WTC11 (cell line): ENCODE measurements at regions not wholly inside any gene's neighbourhood (a gene's known extent, or its start where the extent isn't known, plus 50 kb on each side); places are given as distances from the start of the nearest gene placed in this dataset.

Source experiments
- ATAC-seq: fragments of 200-7000 bp; cut with Tn5 transposase; 2 replicates; pipeline ENCODE4 v1.10.0; 2021; ENCODE audit warnings: mild to moderate bottlenecking, moderate library complexity
- CTCF ChIA-PET: fragments of 300-600 bp; sonication (Branson Sonifier 250); formaldehyde crosslinking; loops from one replicate; lab custom pipeline; 2021; ENCODE audit warnings: antibody characterized with exemption; lab: Charles Lee
- POLR2A ChIA-PET: fragments of 350-600 bp; sonication (Branson Sonifier 250); formaldehyde crosslinking; loops from one replicate; lab custom pipeline; 2021; ENCODE audit warnings: antibody characterized with exemption; lab: Charles Lee
- DNase-seq: peaks from one replicate; pipeline ENCODE4 v3.0.0; 2021; ENCODE audit warnings: low spot score
- H3K27ac Mint-ChIP-seq: 2 replicates; pipeline ENCODE4 v1.8.0; 2021; ENCODE audit warnings: mixed read lengths
- H3K27me3 Mint-ChIP-seq: 2 replicates; pipeline ENCODE4 v1.8.0; 2021; ENCODE audit warnings: low read depth, mild to moderate bottlenecking, moderate library complexity, mixed read lengths
- H3K36me3 Mint-ChIP-seq: 2 replicates; pipeline ENCODE4 v1.8.0; 2021; ENCODE audit warnings: mixed read lengths
- H3K4me1 Mint-ChIP-seq: 2 replicates; pipeline ENCODE4 v1.8.0; 2022; ENCODE audit warnings: mixed read lengths
- H3K4me3 Mint-ChIP-seq: 2 replicates; pipeline ENCODE4 v1.8.0; 2021; ENCODE audit warnings: mild to moderate bottlenecking, moderate library complexity, mixed read lengths
- H3K9me3 Mint-ChIP-seq: 2 replicates; pipeline ENCODE4 v1.8.0; 2021; ENCODE audit warnings: mixed read lengths
- ELF4 ChIP-seq: sonication (generic); formaldehyde crosslinking; IDR thresholded peaks from 2 replicates; pipeline ENCODE4 v1.8.1; 2022; ENCODE audit warnings: low read depth, mild to moderate bottlenecking, moderate library complexity, missing genetic modification reagents
- ESRRA ChIP-seq: sonication (generic); formaldehyde crosslinking; IDR thresholded peaks from 2 replicates; pipeline ENCODE4 v1.8.1; 2022; ENCODE audit warnings: mild to moderate bottlenecking, missing genetic modification reagents, borderline replicate concordance
- ETV6 ChIP-seq: sonication (generic); formaldehyde crosslinking; IDR thresholded peaks from 2 replicates; pipeline ENCODE4 v1.8.1; 2022; ENCODE audit warnings: mild to moderate bottlenecking, missing genetic modification reagents
- FOXP1 ChIP-seq: sonication (generic); formaldehyde crosslinking; IDR thresholded peaks from 2 replicates; pipeline ENCODE4 v1.8.0; 2022; ENCODE audit warnings: missing genetic modification reagents, mild to moderate bottlenecking, moderate library complexity, borderline replicate concordance
- JUN ChIP-seq: sonication (generic); formaldehyde crosslinking; IDR thresholded peaks from 2 replicates; pipeline ENCODE4 v1.8.0; 2023; ENCODE audit warnings: mild to moderate bottlenecking, missing genetic modification reagents
- NFATC4 ChIP-seq: fragments of 250-450 bp; sonication (Bioruptor Pico); IDR thresholded peaks from 2 replicates; pipeline ENCODE4 v1.9.0; 2021; ENCODE audit warnings: mild to moderate bottlenecking
- NR3C1 ChIP-seq: sonication (generic); formaldehyde crosslinking; conservative IDR thresholded peaks from 2 replicates; pipeline ENCODE4 v1.8.1; 2023; ENCODE audit warnings: low read depth, mild to moderate bottlenecking, missing genetic modification reagents
- OVOL2 ChIP-seq: fragments of 250-450 bp; sonication (Bioruptor Pico); IDR thresholded peaks from 2 replicates; pipeline ENCODE4 v1.9.0; 2021; ENCODE audit warnings: mild to moderate bottlenecking, borderline replicate concordance
- RELA ChIP-seq: sonication (generic); formaldehyde crosslinking; IDR thresholded peaks from 2 replicates; pipeline ENCODE4 v1.8.1; 2022; ENCODE audit warnings: missing genetic modification reagents, mild to moderate bottlenecking, borderline replicate concordance
- RORB ChIP-seq: fragments of 250-450 bp; sonication (Bioruptor Pico); IDR thresholded peaks from 2 replicates; pipeline ENCODE4 v1.9.0; 2021; ENCODE audit warnings: mild to moderate bottlenecking
- TCF7 ChIP-seq: sonication (generic); formaldehyde crosslinking; IDR thresholded peaks from 2 replicates; pipeline ENCODE4 v1.8.0; 2022; ENCODE audit warnings: mild to moderate bottlenecking, low read depth, missing genetic modification reagents, moderate library complexity
- ZNF138 ChIP-seq: sonication (generic); formaldehyde crosslinking; conservative IDR thresholded peaks from 2 replicates; pipeline ENCODE4 v1.8.1; 2022; ENCODE audit warnings: mild to moderate bottlenecking, moderate library complexity, missing genetic modification reagents
- ZNF219 ChIP-seq: sonication (generic); formaldehyde crosslinking; IDR thresholded peaks from 2 replicates; pipeline ENCODE4 v1.8.0; 2023; ENCODE audit warnings: missing genetic modification reagents, mild to moderate bottlenecking, borderline replicate concordance
- ZNF317 ChIP-seq: sonication (generic); formaldehyde crosslinking; IDR thresholded peaks from 2 replicates; pipeline ENCODE4 v1.8.1; 2023; ENCODE audit warnings: low read depth, mild to moderate bottlenecking, moderate library complexity, missing genetic modification reagents, borderline replicate concordance
- ZNF416 ChIP-seq: fragments of 250-450 bp; sonication (Bioruptor Pico); IDR thresholded peaks from 2 replicates; pipeline ENCODE4 v1.9.0; 2021; ENCODE audit warnings: mild to moderate bottlenecking, inconsistent platforms
- TF ChIP-seq, protein P1 (sequence below): fragments of 250-450 bp; sonication (Bioruptor Pico); IDR thresholded peaks from 2 replicates; pipeline ENCODE4 v1.9.0; 2021; ENCODE audit warnings: mild to moderate bottlenecking
- TF ChIP-seq, protein P2 (sequence below): sonication (generic); formaldehyde crosslinking; IDR thresholded peaks from 2 replicates; pipeline ENCODE4 v1.8.1; 2022; ENCODE audit warnings: mild to moderate bottlenecking, moderate library complexity, missing genetic modification reagents
- TF ChIP-seq, protein P3 (sequence below): sonication (generic); formaldehyde crosslinking; IDR thresholded peaks from 2 replicates; pipeline ENCODE4 v1.8.1; 2022; ENCODE audit warnings: missing genetic modification reagents, borderline replicate concordance
- TF ChIP-seq, protein P4 (sequence below): fragments of 250-450 bp; sonication (Bioruptor Pico); IDR thresholded peaks from 2 replicates; pipeline ENCODE4 v2.1.2; 2022; ENCODE audit warnings: mild to moderate bottlenecking, moderate library complexity

DNA sequence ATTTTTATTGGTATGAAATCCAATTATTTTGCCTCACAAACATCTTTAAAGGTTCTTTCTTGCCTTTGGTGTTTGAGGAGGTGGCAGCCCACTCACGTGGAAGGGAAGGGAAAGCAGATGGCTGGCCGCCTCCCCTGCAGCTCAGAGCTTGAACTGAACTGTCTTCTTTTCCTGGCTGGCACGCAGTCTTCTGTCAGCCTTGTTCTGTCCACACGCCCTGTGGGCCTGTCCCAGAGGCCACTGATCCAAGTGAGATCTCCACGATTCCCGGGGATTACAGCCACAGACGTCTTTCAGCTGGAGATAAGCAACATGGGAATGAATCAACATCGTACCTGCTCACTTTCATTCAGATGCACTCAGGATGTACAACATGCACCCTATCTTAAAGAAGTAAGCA lies 73.3 kb downstream of the TMEM18 start (continued):
- TF ChIP-seq, protein P1, sequence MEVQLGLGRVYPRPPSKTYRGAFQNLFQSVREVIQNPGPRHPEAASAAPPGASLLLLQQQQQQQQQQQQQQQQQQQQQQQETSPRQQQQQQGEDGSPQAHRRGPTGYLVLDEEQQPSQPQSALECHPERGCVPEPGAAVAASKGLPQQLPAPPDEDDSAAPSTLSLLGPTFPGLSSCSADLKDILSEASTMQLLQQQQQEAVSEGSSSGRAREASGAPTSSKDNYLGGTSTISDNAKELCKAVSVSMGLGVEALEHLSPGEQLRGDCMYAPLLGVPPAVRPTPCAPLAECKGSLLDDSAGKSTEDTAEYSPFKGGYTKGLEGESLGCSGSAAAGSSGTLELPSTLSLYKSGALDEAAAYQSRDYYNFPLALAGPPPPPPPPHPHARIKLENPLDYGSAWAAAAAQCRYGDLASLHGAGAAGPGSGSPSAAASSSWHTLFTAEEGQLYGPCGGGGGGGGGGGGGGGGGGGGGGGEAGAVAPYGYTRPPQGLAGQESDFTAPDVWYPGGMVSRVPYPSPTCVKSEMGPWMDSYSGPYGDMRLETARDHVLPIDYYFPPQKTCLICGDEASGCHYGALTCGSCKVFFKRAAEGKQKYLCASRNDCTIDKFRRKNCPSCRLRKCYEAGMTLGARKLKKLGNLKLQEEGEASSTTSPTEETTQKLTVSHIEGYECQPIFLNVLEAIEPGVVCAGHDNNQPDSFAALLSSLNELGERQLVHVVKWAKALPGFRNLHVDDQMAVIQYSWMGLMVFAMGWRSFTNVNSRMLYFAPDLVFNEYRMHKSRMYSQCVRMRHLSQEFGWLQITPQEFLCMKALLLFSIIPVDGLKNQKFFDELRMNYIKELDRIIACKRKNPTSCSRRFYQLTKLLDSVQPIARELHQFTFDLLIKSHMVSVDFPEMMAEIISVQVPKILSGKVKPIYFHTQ, result no peak
- no peak for TF ChIP-seq ELF4 (CRISPR knock-in tag)

DNA sequence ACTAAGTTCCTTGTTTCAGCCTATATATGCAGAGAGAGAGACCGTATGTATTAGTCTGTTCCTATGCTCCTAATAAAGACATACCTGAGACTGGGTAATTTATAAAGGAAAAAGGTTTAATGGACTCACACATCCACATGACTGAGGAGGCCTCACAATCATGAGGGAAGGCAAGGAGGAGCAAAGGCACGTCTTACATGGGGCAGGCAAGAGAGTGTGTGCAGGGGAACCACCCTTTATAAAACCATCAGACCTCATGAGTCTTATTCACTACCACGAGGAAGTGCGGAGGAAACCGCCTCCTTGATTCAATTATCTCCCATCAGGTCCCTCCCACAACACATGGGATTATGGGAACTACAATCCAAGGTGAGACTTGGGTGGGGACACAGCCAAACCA lies 73.8 kb downstream of the TMEM18 start:
- no peak for TF ChIP-seq RELA (CRISPR knock-in tag)
- TF ChIP-seq, protein P2, sequence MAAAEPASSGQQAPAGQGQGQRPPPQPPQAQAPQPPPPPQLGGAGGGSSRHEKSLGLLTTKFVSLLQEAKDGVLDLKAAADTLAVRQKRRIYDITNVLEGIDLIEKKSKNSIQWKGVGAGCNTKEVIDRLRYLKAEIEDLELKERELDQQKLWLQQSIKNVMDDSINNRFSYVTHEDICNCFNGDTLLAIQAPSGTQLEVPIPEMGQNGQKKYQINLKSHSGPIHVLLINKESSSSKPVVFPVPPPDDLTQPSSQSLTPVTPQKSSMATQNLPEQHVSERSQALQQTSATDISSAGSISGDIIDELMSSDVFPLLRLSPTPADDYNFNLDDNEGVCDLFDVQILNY (CRISPR knock-in tag), result no peak
- TF ChIP-seq ZNF416 (CRISPR knock-in tag), result no peak
- no peak for TF ChIP-seq ZNF219 (CRISPR knock-in tag)
- no peak for TF ChIP-seq ZNF138
- TF ChIP-seq RORB, result no peak
- TF ChIP-seq NFATC4 (CRISPR knock-in tag), result no peak
- no peak for TF ChIP-seq ZNF317 (CRISPR knock-in tag)
- no peak for TF ChIP-seq ETV6 (CRISPR knock-in tag)
- TF ChIP-seq FOXP1 (CRISPR knock-in tag), result no peak
- no peak for TF ChIP-seq JUN
- no peak for TF ChIP-seq OVOL2 (CRISPR knock-in tag)
- H3K27ac Mint-ChIP-seq, result no peak overlapping the region
- no peaks in the 10 kb centered on the region for H3K9me3 Mint-ChIP-seq
- H3K27me3 Mint-ChIP-seq, result no peaks in the 10 kb centered on the region; the same call in 1 of the 2 replicates
- H3K36me3 Mint-ChIP-seq, result no peaks in the 10 kb centered on the region
- POLR2A ChIA-PET, result no interaction called here
- no peak for DNase-seq
- no peak for ATAC-seq
- CTCF ChIA-PET, result no interaction called here
- H3K4me1 Mint-ChIP-seq, result no peaks in the 10 kb centered on the region
- H3K4me3 Mint-ChIP-seq, result no peak overlapping the region

DNA sequence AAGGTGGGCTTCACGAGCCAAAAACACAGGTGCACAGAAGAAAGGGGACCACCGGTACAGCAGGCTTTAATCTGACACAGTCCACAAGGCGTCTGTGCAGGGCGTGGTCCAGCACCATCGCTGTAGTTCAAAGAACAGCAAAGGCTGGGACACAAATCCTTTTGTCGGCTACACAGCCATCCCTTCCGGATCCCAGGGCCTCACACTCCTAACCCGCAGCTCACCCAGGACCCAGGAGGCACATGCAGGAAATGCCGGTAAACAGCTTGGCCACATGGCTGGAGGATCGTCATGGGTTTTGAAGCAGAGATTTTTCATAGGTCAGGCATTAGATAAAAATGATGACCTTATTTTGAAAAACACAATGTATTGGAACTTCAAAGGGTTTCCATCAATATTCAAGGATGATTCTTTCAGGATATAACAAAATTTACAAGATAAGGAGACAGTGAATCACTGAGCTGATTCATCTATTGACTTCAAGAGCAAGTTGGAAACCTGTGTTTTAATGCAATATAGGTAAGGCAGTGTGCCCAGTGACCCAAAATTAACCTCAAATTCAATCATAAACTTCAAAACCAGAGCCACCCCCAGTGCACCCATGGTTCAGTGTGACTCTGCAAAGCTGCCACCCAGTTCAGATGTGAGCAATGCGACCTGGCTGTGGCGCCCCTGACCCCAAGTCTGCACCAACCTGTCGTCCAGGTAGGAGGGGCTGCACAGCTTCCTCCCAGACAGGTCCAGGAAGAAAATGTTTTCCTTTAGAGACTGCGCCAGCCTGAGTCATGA lies 74.4 kb downstream of the TMEM18 start:
- DNase-seq, result no peak
- H3K9me3 Mint-ChIP-seq, result no peaks in the 10 kb centered on the region
- no peaks in the 10 kb centered on the region for H3K4me1 Mint-ChIP-seq
- no peaks in the 10 kb centered on the region; the same call in 1 of the 2 replicates for H3K27me3 Mint-ChIP-seq
- TF ChIP-seq, protein P3, sequence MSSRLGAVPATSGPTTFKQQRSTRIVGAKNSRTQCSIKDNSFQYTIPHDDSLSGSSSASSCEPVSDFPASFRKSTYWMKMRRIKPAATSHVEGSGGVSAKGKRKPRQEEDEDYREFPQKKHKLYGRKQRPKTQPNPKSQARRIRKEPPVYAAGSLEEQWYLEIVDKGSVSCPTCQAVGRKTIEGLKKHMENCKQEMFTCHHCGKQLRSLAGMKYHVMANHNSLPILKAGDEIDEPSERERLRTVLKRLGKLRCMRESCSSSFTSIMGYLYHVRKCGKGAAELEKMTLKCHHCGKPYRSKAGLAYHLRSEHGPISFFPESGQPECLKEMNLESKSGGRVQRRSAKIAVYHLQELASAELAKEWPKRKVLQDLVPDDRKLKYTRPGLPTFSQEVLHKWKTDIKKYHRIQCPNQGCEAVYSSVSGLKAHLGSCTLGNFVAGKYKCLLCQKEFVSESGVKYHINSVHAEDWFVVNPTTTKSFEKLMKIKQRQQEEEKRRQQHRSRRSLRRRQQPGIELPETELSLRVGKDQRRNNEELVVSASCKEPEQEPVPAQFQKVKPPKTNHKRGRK (CRISPR knock-in tag), result no peak
- TF ChIP-seq, protein P4, sequence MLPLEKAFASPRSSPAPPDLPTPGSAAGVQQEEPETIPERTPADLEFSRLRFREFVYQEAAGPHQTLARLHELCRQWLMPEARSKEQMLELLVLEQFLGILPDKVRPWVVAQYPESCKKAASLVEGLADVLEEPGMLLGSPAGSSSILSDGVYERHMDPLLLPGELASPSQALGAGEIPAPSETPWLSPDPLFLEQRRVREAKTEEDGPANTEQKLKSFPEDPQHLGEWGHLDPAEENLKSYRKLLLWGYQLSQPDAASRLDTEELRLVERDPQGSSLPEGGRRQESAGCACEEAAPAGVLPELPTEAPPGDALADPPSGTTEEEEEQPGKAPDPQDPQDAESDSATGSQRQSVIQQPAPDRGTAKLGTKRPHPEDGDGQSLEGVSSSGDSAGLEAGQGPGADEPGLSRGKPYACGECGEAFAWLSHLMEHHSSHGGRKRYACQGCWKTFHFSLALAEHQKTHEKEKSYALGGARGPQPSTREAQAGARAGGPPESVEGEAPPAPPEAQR (CRISPR knock-in tag), result no peak
- no peak for TF ChIP-seq ESRRA (CRISPR knock-in tag)
- TF ChIP-seq TCF7 (CRISPR knock-in tag), result no peak
- TF ChIP-seq, protein P1, result no peak
- TF ChIP-seq NR3C1 (CRISPR knock-in tag), result no peak
- TF ChIP-seq RORB, result no peak
- ATAC-seq, result no peak
- no peak overlapping the region for H3K4me3 Mint-ChIP-seq
- H3K27ac Mint-ChIP-seq, result no peak overlapping the region
- H3K36me3 Mint-ChIP-seq, result no peaks in the 10 kb centered on the region
- ChIA-PET POLR2A (no interaction called here), CTCF (interaction anchor here (1.1 kb wide), 1 partner anchor 1148 kb away, joined by 3 read pairs; no protein-coding TSS in a partner anchor)
